HepG2 (cell line): ENCODE measurements at regions not wholly inside any gene's neighbourhood (a gene's known extent, or its start where the extent isn't known, plus 50 kb on each side); places are given as distances from the start of the nearest gene placed in this dataset.

Experiments
- ATAC-seq: fragments of 200-7000 bp; cut with Tn5 transposase; 3 replicates; pipeline ENCODE4 v1.9.1; 2020; ENCODE audit warnings: mild to moderate bottlenecking, moderate library complexity
- BruUV-seq: library from RNA; stranded (reverse); fragments of 400-500 nt; replicated peaks from 2 replicates; lab custom pipeline; 2021; lab: Mats Ljungman, UMichigan
- CTCF ChIA-PET: fragments of 300-600 bp; formaldehyde crosslinking; extraction: SDS; loops from one replicate; lab custom pipeline; 2021; ENCODE audit warnings: low total read pairs, inconsistent platforms, low intra/inter-chr PET ratio; lab: Yijun Ruan, JAX
- POLR2A ChIA-PET: fragments of 350-600 bp; sonication (Branson Sonifier 250); formaldehyde crosslinking; loops from one replicate; lab custom pipeline; 2020; ENCODE audit warnings: antibody characterized with exemption, inconsistent platforms; lab: Yijun Ruan, JAX
- DNase-seq: peaks from one replicate; pipeline ENCODE4 v3.0.0-alpha.2; 2015; ENCODE audit warnings: low spot score
- FAIRE-seq: peaks from 3 replicates; lab custom pipeline; 2011; peaks lifted over from hg19 to GRCh38; lab: Jason Lieb, UNC
- H2AFZ ChIP-seq: one replicate; pipeline ENCODE4 v1.6.1; 2011; ENCODE audit warnings: low read length, inconsistent platforms
- H3K27ac ChIP-seq: fragments of 300-600 bp; 3 replicates; pipeline ENCODE4 v1.8.0; 2011; ENCODE audit warnings: mixed run types, mild to moderate bottlenecking, mixed read lengths, low read length, inconsistent platforms; ENCODE audit not compliant: insufficient read depth; ENCODE audit errors: extremely low read length
- H3K27me3 ChIP-seq, 2 experiments: fragments of 200-600 bp in 1 of 2; 2 replicates in 1 of 2; 3 replicates in 1 of 2; pipeline versions ENCODE4 v1.6.0 to v1.8.0; 2011; ENCODE audit warnings: low read length in 2 of 2, mild to moderate bottlenecking in 2 of 2, moderate library complexity in 2 of 2, inconsistent platforms in 1 of 2; ENCODE audit not compliant: insufficient read depth in 2 of 2, control insufficient read depth in 1 of 2
- H3K36me3 ChIP-seq, 2 experiments: fragments of 200-600 bp in 1 of 2; replicated peaks in 1 of 2; 2 replicates in 1 of 2; 3 replicates in 1 of 2; pipeline versions ENCODE4 v1.5.1 to v1.8.0; 2011; ENCODE audit warnings: low read length in 2 of 2, inconsistent platforms in 1 of 2; ENCODE audit not compliant: insufficient read depth in 2 of 2, control insufficient read depth in 1 of 2
- H3K4me1 ChIP-seq: 2 replicates; pipeline ENCODE4 v1.5.1; 2012; ENCODE audit warnings: low read length, inconsistent platforms; ENCODE audit not compliant: insufficient read depth
- H3K4me2 ChIP-seq: 2 replicates; pipeline ENCODE4 v1.6.0; 2011; ENCODE audit warnings: low read depth, low read length, inconsistent platforms
- H3K4me3 ChIP-seq, 3 experiments: fragments of 200-600 bp in 1 of 3; sonication (generic), shearing (Covaris generic) in 1 of 3; replicated peaks in 1 of 3; 2 replicates each; pipeline ENCODE4 v1.5.1; 2011 to 2016; ENCODE audit warnings: low read length in 3 of 3, inconsistent platforms in 2 of 3, low read depth in 2 of 3, mild to moderate bottlenecking in 2 of 3, control low read depth in 1 of 3, mixed read lengths in 1 of 3; ENCODE audit not compliant: insufficient read depth in 1 of 3
- H3K79me2 ChIP-seq: one replicate; pipeline ENCODE4 v1.6.1; 2011; ENCODE audit warnings: low read length, inconsistent platforms; ENCODE audit not compliant: insufficient read depth
- H3K9ac ChIP-seq: 2 replicates; pipeline ENCODE4 v1.6.0; 2011; ENCODE audit warnings: mild to moderate bottlenecking, low read depth, low read length, inconsistent platforms; ENCODE audit not compliant: insufficient read depth
- H3K9me3 ChIP-seq: 2 replicates; pipeline ENCODE4 v1.5.1; 2012; ENCODE audit warnings: mild to moderate bottlenecking, low read length
- H4K20me1 ChIP-seq: 2 replicates; pipeline ENCODE4 v1.6.0; 2011; ENCODE audit warnings: inconsistent platforms, mild to moderate bottlenecking, low read length, moderate library complexity; ENCODE audit not compliant: insufficient read depth
- BRD4 ChIP-seq: sonication (generic); formaldehyde crosslinking; IDR thresholded peaks from 2 replicates; pipeline ENCODE4 v1.4.0; 2020; ENCODE audit warnings: missing genetic modification reagents
- CBFB ChIP-seq: sonication (generic); formaldehyde crosslinking; IDR thresholded peaks from 2 replicates; pipeline ENCODE4 v1.4.0; 2020; ENCODE audit warnings: missing genetic modification reagents
- EED ChIP-seq: sonication (generic); formaldehyde crosslinking; IDR thresholded peaks from 2 replicates; pipeline ENCODE4 v1.5.0; 2020; ENCODE audit warnings: mild to moderate bottlenecking, missing genetic modification reagents
- GABPB1 ChIP-seq: IDR thresholded peaks from 2 replicates; pipeline ENCODE4 v1.6.1; 2016; ENCODE audit warnings: mild to moderate bottlenecking, missing genetic modification reagents, moderate library complexity, missing compliant biosample characterization
- GMEB2 ChIP-seq: IDR thresholded peaks from 2 replicates; pipeline ENCODE4 v1.6.1; 2016; ENCODE audit warnings: missing biosample characterization, missing genetic modification reagents, low read depth
- KLF9 ChIP-seq: IDR thresholded peaks from 2 replicates; pipeline ENCODE4 v1.6.1; 2016; ENCODE audit warnings: low read depth
- MAFF ChIP-seq: IDR thresholded peaks from 2 replicates; pipeline ENCODE4 v1.6.1; 2011; ENCODE audit warnings: low read depth, low read length, improper control_type of control experiment
- NCOR1 ChIP-seq: fragments of 200-600 bp; sonication (generic); IDR thresholded peaks from 2 replicates; pipeline ENCODE4 v1.7.0; 2017; ENCODE audit warnings: antibody characterized with exemption, low read length, borderline replicate concordance
- NR1H2 ChIP-seq: sonication (generic); formaldehyde crosslinking; IDR thresholded peaks from 2 replicates; pipeline ENCODE4 v1.8.1; 2022; ENCODE audit warnings: low read depth, missing genetic modification reagents, borderline replicate concordance
- RNF2 ChIP-seq: fragments of 450-650 bp; conservative IDR thresholded peaks from 2 replicates; pipeline ENCODE4 v1.6.1; 2016; ENCODE audit warnings: low read depth
- SMC3 ChIP-seq: IDR thresholded peaks from 2 replicates; pipeline ENCODE4 v1.6.1; 2011; ENCODE audit warnings: low read length, improper control_type of control experiment
- SP1 ChIP-seq, 2 experiments: fragments of 450-650 bp in 1 of 2; sonication (generic) in 1 of 2; formaldehyde crosslinking in 1 of 2; IDR thresholded peaks; 2 replicates each; pipeline versions ENCODE4 v1.4.0 to v1.6.1; 2016 to 2020; ENCODE audit warnings: missing genetic modification reagents in 1 of 2
- SRSF4 ChIP-seq: fragments of 200-400 bp; formaldehyde crosslinking; IDR thresholded peaks from one replicate; pipeline ENCODE4 v1.6.1; 2018; ENCODE audit warnings: mild to moderate bottlenecking, low read depth, low read length, moderate library complexity; ENCODE audit not compliant: poor library complexity, severe bottlenecking
- TRIM24 ChIP-seq: sonication (generic); formaldehyde crosslinking; IDR thresholded peaks from 2 replicates; pipeline ENCODE4 v1.8.0; 2022; ENCODE audit warnings: mild to moderate bottlenecking, missing genetic modification reagents
- ZBTB10 ChIP-seq: sonication (generic); formaldehyde crosslinking; IDR thresholded peaks from 2 replicates; pipeline ENCODE4 v1.4.0; 2020; ENCODE audit warnings: missing genetic modification reagents, borderline replicate concordance
- ZNF331 ChIP-seq: sonication (generic); formaldehyde crosslinking; IDR thresholded peaks from 2 replicates; pipeline ENCODE4 v1.4.0; 2020; ENCODE audit warnings: missing genetic modification reagents
- ZNF343 ChIP-seq: sonication (generic); formaldehyde crosslinking; IDR thresholded peaks from 2 replicates; pipeline ENCODE4 v1.4.0; 2020; ENCODE audit warnings: mild to moderate bottlenecking, missing genetic modification reagents
- ZNF350 ChIP-seq: sonication (generic); formaldehyde crosslinking; IDR thresholded peaks from 2 replicates; pipeline ENCODE4 v1.4.0; 2020; ENCODE audit warnings: mild to moderate bottlenecking, low read depth, missing genetic modification reagents, borderline replicate concordance
- ZNF547 ChIP-seq: sonication (generic); formaldehyde crosslinking; IDR thresholded peaks from 2 replicates; pipeline ENCODE4 v1.5.1; 2020; ENCODE audit warnings: mild to moderate bottlenecking, missing genetic modification reagents
- ZNF550 ChIP-seq: sonication (generic); formaldehyde crosslinking; IDR thresholded peaks from 2 replicates; pipeline ENCODE4 v1.4.0; 2020; ENCODE audit warnings: mild to moderate bottlenecking, missing genetic modification reagents, borderline replicate concordance
- ZNF557 ChIP-seq: sonication (generic); formaldehyde crosslinking; IDR thresholded peaks from 2 replicates; pipeline ENCODE4 v1.4.0; 2020; ENCODE audit warnings: missing genetic modification reagents
- ZNF724P ChIP-seq: sonication (generic); formaldehyde crosslinking; IDR thresholded peaks from 2 replicates; pipeline ENCODE4 v1.8.0; 2022; ENCODE audit warnings: missing genetic modification reagents, borderline replicate concordance
- in situ Hi-C: cut with HindIII; loops from 2 replicates; pipeline ENCODE4 v1.10.0; 2017; ENCODE audit warnings: low pct_unique_long_range_greater_than_20kb; ENCODE audit not compliant: extremely low pct_ligation_motif_present
- intact Hi-C: fragments of 100-400 bp; cut with micrococcal nuclease; formaldehyde crosslinking; loops from one replicate; pipeline ENCODE4 v1.10.0; 2022; ENCODE audit not compliant: unreplicated experiment

GRCh38 chr10:36716291-36716690 is 409.1 kb upstream of the ANKRD30A start (continued):
- no peak for TF ChIP-seq SP1 (IDR thresholded peaks at IDR 0.05)
- no peak for TF ChIP-seq SP1 (CRISPR knock-in tag; IDR thresholded peaks at IDR 0.05)
- no peak for TF ChIP-seq BRD4
- TF ChIP-seq NCOR1: no peak

GRCh38 chr10:36712695-36713094 is 412.7 kb upstream of the ANKRD30A start:
- no TSS peak for BruUV-seq
- Histone ChIP-seq H3K4me2 (no peak overlapping the region), H3K4me1 (no peaks in the 10 kb centered on the region), H3K27me3 (no peaks in the 10 kb centered on the region), H3K27ac (no peak overlapping the region), H3K9ac (no peak overlapping the region), H3K4me3 (no peak overlapping the region), H3K9me3 (no peaks in the 10 kb centered on the region), H4K20me1 (no peaks in the 10 kb centered on the region), H3K79me2 (no peaks in the 10 kb centered on the region), H2AFZ (no peak overlapping the region), H3K36me3 (no peaks in the 10 kb centered on the region)
- ATAC-seq: no peak
- DNase-seq: no peak
- intact Hi-C loops (no loop called here), in situ Hi-C loops (no loop called here)
- CTCF ChIA-PET: no interaction called here
- POLR2A ChIA-PET: no interaction called here
- no peak for FAIRE-seq
- no peak for TF ChIP-seq ZBTB10 (CRISPR knock-in tag)
- TF ChIP-seq ZNF343 (CRISPR knock-in tag): no peak
- TF ChIP-seq KLF9 (CRISPR knock-in tag): no peak
- no peak for TF ChIP-seq MAFF
- TF ChIP-seq ZNF331: no peak
- TF ChIP-seq SMC3: no peak
- TF ChIP-seq NR1H2 (CRISPR knock-in tag): no peak
- no peak for TF ChIP-seq GMEB2 (CRISPR knock-in tag)
- no peak for TF ChIP-seq SRSF4
- TF ChIP-seq EED: no peak
- no peak for TF ChIP-seq ZNF547 (CRISPR knock-in tag)
- TF ChIP-seq TRIM24 (CRISPR knock-in tag): no peak
- no peak for TF ChIP-seq ZNF557 (CRISPR knock-in tag)
- no peak for TF ChIP-seq ZNF550
- no peak for TF ChIP-seq RNF2
- TF ChIP-seq ZNF350: no peak
- TF ChIP-seq CBFB (CRISPR knock-in tag): no peak
- TF ChIP-seq ZNF724P: no peak
- no peak for TF ChIP-seq GABPB1
